ENCODE measurements at regions not wholly inside any gene's neighbourhood (a gene's known extent, or its start where the extent isn't known, plus 50 kb on each side); places are given as distances from the start of the nearest gene placed in this dataset.

DNA sequence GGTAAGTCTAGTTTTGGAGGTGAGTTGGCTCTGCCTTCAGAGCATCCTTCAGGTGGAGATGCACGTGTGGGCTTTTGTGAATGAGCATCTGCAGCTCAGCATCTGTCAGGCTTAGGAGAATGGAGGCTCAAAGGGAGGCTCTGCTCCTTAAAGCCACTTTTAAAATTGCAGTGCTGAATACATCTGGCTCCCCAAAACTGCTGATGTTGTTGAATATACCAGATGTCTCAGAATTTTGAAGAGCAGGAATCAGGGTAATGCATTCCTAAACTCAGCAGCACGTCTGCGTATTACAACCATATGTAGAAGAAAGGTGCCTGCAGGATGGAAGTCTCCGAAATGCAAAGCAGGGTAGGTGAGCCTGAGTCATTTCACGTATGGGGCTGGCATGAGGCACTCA lies 106.5 kb upstream of the EFEMP1 start:
- no peak for TF ChIP-seq CTCF (conservative IDR thresholded peaks at IDR 0.05 in 1 of 2, IDR thresholded peaks at IDR 0.05 in 1 of 2; ENCODE audit: extremely low read depth in 1 of 2, insufficient read depth in 1 of 2, low read depth in 1 of 2, low read length in 2 of 2)
- TF ChIP-seq EZH2 (IDR thresholded peaks at IDR 0.05; ENCODE audit: borderline replicate concordance, low read length), result no peak
